ENCODE measurements at regions not wholly inside any gene's neighbourhood (a gene's known extent, or its start where the extent isn't known, plus 50 kb on each side); places are given as distances from the start of the nearest gene placed in this dataset.

DNA sequence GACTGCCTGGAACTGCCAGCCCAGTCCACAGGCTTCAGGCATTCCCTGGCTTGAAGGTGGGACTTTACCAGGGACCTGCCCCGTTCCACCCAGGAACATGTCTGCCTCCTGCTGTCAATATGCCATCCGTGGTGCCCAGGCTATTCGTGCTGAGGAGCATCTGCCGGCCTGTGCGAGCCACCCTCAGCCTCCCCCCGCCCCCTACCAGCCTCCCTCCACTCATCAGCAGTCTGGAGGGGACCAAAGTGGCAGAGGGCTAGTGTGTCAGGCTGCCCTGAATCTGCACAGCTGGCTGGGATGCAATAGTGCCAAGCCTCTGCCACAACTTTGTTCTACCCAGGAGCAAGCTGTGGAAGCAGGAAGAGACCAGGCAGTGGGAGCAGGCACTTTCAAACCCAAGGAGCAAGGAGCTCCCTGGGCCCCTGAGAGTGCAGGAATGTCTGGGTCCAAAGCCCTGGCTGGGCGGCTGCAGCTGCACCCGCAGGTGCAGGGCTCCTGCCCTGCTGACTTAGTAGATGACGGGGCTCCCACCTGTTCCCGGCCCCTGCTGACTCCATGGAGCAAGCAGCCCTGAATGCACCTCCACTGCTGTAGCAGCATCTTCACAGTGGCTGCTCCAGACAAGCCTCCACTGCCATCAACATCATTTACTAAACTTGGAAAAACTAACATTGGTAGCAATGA is 423.2 kb downstream of the RERGL start:
- no peak for TF ChIP-seq POLR2A (IDR thresholded peaks at IDR 0.05; ENCODE audit: low read depth, low read length)
- no peak for TF ChIP-seq POLR2AphosphoS5 (IDR thresholded peaks at IDR 0.05; ENCODE audit: low read depth, low read length)
- no peak for TF ChIP-seq TAF1 (IDR thresholded peaks at IDR 0.05; ENCODE audit: borderline replicate concordance, low read depth, low read length)

All from GM12892 (cell line).